ENCODE measurements at regions not wholly inside any gene's neighbourhood (a gene's known extent, or its start where the extent isn't known, plus 50 kb on each side); places are given as distances from the start of the nearest gene placed in this dataset.
"Not testable (repeated sequence)": the region's sequence is repeated elsewhere in the genome, so short reads cannot be mapped to it uniquely, and the experiment has no call there.

DNA sequence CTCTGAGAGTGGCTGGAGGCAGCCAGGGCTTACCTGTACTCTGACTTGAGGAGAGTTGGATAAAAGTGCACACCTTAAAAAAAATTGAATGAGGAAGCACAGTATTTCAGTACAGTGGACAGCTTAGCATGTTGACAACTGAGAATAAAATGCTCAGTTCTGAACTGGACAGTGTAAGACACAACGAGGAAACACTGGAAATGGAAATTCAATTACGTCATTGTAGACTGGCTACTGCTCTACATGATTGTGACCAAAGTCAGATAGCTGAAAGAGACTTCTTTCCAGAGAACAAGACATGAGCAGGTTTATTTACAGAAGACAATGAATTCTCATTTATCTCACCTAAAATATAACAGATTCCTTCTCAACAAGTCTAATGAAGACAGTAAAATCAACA, 100.1 kb downstream of the CCDC74A start:
- WGBS, 4 donors, result 34 to 54% (median 50%) methylated on average over 2 of the region's 2 CpGs
- H3K27me3 ChIP-seq; intact Hi-C loops (cut with DNase I); ATAC-seq; DNase-seq; H3K4me1 ChIP-seq; H3K27ac ChIP-seq; H3K36me3 ChIP-seq; H3K4me3 ChIP-seq; H3K9me3 ChIP-seq: not testable (repeated sequence)

GRCh38 chr2:131631648-131632047, 104.0 kb downstream of the CCDC74A start:
- ATAC-seq; H3K4me3 ChIP-seq; H3K27me3 ChIP-seq; H3K27ac ChIP-seq; intact Hi-C loops (cut with DNase I); H3K36me3 ChIP-seq; H3K4me1 ChIP-seq; DNase-seq; H3K9me3 ChIP-seq: not testable (repeated sequence)
- 94 to 97% (median 95%) methylated on average over 2 of the region's 2 CpGs for WGBS, 4 donors

- H3K4me3 ChIP-seq; intact Hi-C loops (cut with DNase I); DNase-seq; H3K27ac ChIP-seq; H3K36me3 ChIP-seq; H3K4me1 ChIP-seq; ATAC-seq; H3K9me3 ChIP-seq; H3K27me3 ChIP-seq: not testable (repeated sequence)
- 88 to 89% (median 89%) methylated on average over 5 to 8 of the region's 8 CpGs for WGBS, 4 donors
Measured at GRCh38 chr2:131633405-131633804, 105.7 kb downstream of the CCDC74A start.

- 83 to 91% (median 84%) methylated on average over 4 to 10 of the region's 10 CpGs for WGBS, 4 donors
- DNase-seq; H3K9me3 ChIP-seq; H3K4me1 ChIP-seq; H3K4me3 ChIP-seq; H3K36me3 ChIP-seq; H3K27me3 ChIP-seq; ATAC-seq; H3K27ac ChIP-seq; intact Hi-C loops (cut with DNase I): not testable (repeated sequence)
Measured at GRCh38 chr2:131633827-131634695, 106.4 kb downstream of the CCDC74A start.

GRCh38 chr2:131635611-131636010, 107.9 kb downstream of the CCDC74A start:
- intact Hi-C loops (cut with DNase I), result no loop called here
- H3K9me3 ChIP-seq, result peaks cover 0 to 2% (median 0%) of the 10 kb centered on the region in 12 donors
- no peaks in the 10 kb centered on the region for H3K27me3 ChIP-seq
- no peaks in the 10 kb centered on the region for H3K4me1 ChIP-seq
- no peak for DNase-seq
- no peak for TF ChIP-seq POLR2A (IDR thresholded peaks at IDR 0.05)
- TF ChIP-seq, protein P1, sequence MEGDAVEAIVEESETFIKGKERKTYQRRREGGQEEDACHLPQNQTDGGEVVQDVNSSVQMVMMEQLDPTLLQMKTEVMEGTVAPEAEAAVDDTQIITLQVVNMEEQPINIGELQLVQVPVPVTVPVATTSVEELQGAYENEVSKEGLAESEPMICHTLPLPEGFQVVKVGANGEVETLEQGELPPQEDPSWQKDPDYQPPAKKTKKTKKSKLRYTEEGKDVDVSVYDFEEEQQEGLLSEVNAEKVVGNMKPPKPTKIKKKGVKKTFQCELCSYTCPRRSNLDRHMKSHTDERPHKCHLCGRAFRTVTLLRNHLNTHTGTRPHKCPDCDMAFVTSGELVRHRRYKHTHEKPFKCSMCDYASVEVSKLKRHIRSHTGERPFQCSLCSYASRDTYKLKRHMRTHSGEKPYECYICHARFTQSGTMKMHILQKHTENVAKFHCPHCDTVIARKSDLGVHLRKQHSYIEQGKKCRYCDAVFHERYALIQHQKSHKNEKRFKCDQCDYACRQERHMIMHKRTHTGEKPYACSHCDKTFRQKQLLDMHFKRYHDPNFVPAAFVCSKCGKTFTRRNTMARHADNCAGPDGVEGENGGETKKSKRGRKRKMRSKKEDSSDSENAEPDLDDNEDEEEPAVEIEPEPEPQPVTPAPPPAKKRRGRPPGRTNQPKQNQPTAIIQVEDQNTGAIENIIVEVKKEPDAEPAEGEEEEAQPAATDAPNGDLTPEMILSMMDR (IDR thresholded peaks at IDR 0.05), result no peak
- H3K4me3 ChIP-seq, result no peak overlapping the region
- 82 to 93% (median 88%) methylated on average over 7 to 9 of the region's 9 CpGs for WGBS, 4 donors
- no peak for ATAC-seq
- no peaks in the 10 kb centered on the region for H3K36me3 ChIP-seq
- H3K27ac ChIP-seq, result no peak overlapping the region

DNA sequence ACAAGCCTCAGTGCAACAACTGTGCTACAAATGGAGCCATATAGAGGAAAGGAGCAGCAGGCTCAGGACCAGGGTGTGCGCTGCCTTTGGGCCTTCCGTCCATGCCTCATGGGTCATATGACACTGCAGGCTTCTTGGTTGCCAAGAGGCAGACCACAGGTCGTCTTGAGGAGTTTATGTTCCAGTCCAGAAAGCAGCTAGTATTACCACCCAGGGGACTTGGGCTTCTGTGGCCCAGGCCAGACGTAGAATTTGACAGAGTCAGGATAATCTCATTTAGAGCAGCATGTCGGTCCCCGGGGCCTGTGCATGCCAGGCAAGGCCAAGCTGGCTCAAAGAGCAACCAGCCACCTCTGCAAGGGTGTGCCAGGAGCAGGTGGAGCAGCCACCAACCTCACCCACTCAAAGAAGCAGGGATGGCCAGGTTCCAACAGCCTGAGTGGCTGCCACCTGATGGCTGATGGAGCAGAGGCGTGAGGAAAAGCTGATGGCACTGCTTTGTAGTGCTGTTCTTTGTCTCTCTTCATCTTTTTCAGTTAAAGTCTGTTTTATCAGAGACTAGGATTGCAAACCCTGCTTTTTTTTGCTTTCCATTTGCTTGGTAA, 109.1 kb downstream of the CCDC74A start:
- ATAC-seq; DNase-seq; H3K9me3 ChIP-seq; intact Hi-C loops (cut with DNase I); H3K36me3 ChIP-seq; H3K4me3 ChIP-seq; H3K27ac ChIP-seq; H3K27me3 ChIP-seq; H3K4me1 ChIP-seq: not testable (repeated sequence)
- WGBS, 4 donors, result 58 to 69% (median 64%) methylated on average over 4 to 7 of the region's 7 CpGs

- 66 to 72% (median 70%) methylated on average over 4 of the region's 4 CpGs for WGBS, 4 donors
- H3K36me3 ChIP-seq; ATAC-seq; H3K27ac ChIP-seq; H3K4me3 ChIP-seq; H3K4me1 ChIP-seq; H3K27me3 ChIP-seq; intact Hi-C loops (cut with DNase I); DNase-seq; H3K9me3 ChIP-seq: not testable (repeated sequence)
Measured at GRCh38 chr2:131639001-131639620, 111.4 kb downstream of the CCDC74A start.

All from heart left ventricle (tissue), 16 donors.